ENCODE measurements at regions not wholly inside any gene's neighbourhood (a gene's known extent, or its start where the extent isn't known, plus 50 kb on each side); places are given as distances from the start of the nearest gene placed in this dataset.

DNA sequence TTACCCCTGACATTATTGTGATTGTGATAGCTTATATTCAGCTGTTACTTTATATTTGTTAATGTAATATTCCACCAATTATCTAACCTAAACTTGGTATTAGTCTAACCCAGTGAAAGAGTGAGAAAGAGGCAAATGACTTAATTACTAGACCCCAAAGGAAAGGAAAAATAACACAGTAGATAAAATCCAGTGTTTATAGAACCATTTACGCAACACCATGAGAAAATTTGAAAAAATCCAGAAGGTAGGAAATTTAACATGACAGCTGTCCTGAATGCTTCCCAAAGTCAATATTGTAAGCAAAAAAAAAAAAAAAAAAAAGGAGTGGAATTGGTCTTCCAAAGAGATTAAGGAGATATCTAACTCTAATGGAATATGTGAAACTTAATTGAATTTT, 741.5 kb upstream of the GHITM start:
- POLR2A ChIA-PET: no interaction called here
- no peaks in the 10 kb centered on the region for H3K9me2 ChIP-seq (ENCODE audit: insufficient read depth)
- peaks cover 14 to 17% of the 10 kb centered on the region in 2 experiments; a peak in 2 of 4 replicates for H3K9me3 ChIP-seq (ENCODE audit: control insufficient read depth in 1 of 2, insufficient read depth in 1 of 2, low read depth in 1 of 2, low read length in 2 of 2)
- H3K79me2 ChIP-seq (ENCODE audit: insufficient read depth, low read length): no peaks in the 10 kb centered on the region
- H4K20me1 ChIP-seq (ENCODE audit: insufficient read depth): no peaks in the 10 kb centered on the region
- BruUV-seq (replicated peaks): no TSS peak
- RAD21 ChIA-PET (ENCODE audit: low non-redundant PET in 1 of 2, low total read pairs in 2 of 2, uncharacterized antibody in 2 of 2, unreplicated experiment in 2 of 2): no interaction called here
- no peak for DNase-seq (ENCODE audit: low read depth, low spot score)
- no peak overlapping the region for H3K4me2 ChIP-seq (ENCODE audit: low read length)
- H3K9ac ChIP-seq (ENCODE audit: low read length): no peak overlapping the region
- CTCF ChIA-PET: no interaction called here
- no peaks in the 10 kb centered on the region for H3K27me3 ChIP-seq (ENCODE audit: insufficient read depth, low read length)
- H3K36me3 ChIP-seq (ENCODE audit: control insufficient read depth in 1 of 2, insufficient read depth in 2 of 2, low read length in 2 of 2): no peaks in the 10 kb centered on the region
- no peaks in the 10 kb centered on the region for H3K4me1 ChIP-seq (ENCODE audit: control insufficient read depth in 1 of 2, insufficient read depth in 2 of 2, low read length in 2 of 2)
- H3K4me3 ChIP-seq (replicated peaks in 1 of 2; ENCODE audit: low read depth in 1 of 2, low read length in 2 of 2): no peak overlapping the region
- TF ChIP-seq, protein P1, sequence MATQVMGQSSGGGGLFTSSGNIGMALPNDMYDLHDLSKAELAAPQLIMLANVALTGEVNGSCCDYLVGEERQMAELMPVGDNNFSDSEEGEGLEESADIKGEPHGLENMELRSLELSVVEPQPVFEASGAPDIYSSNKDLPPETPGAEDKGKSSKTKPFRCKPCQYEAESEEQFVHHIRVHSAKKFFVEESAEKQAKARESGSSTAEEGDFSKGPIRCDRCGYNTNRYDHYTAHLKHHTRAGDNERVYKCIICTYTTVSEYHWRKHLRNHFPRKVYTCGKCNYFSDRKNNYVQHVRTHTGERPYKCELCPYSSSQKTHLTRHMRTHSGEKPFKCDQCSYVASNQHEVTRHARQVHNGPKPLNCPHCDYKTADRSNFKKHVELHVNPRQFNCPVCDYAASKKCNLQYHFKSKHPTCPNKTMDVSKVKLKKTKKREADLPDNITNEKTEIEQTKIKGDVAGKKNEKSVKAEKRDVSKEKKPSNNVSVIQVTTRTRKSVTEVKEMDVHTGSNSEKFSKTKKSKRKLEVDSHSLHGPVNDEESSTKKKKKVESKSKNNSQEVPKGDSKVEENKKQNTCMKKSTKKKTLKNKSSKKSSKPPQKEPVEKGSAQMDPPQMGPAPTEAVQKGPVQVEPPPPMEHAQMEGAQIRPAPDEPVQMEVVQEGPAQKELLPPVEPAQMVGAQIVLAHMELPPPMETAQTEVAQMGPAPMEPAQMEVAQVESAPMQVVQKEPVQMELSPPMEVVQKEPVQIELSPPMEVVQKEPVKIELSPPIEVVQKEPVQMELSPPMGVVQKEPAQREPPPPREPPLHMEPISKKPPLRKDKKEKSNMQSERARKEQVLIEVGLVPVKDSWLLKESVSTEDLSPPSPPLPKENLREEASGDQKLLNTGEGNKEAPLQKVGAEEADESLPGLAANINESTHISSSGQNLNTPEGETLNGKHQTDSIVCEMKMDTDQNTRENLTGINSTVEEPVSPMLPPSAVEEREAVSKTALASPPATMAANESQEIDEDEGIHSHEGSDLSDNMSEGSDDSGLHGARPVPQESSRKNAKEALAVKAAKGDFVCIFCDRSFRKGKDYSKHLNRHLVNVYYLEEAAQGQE (IDR thresholded peaks at IDR 0.05; ENCODE audit: low read depth): no peak
- no peak for TF ChIP-seq YY1 (IDR thresholded peaks at IDR 0.05; ENCODE audit: extremely low read depth, insufficient replicate concordance, low read depth, low read length)
- no peak for TF ChIP-seq ZNF274 (IDR thresholded peaks at IDR 0.05; ENCODE audit: low read depth, low read length)
- TF ChIP-seq RAD21 (IDR thresholded peaks at IDR 0.05; ENCODE audit: low read depth): no peak
- no peak for TF ChIP-seq ELF1 (IDR thresholded peaks at IDR 0.05; ENCODE audit: borderline replicate concordance, low read depth)
- TF ChIP-seq, protein P2, sequence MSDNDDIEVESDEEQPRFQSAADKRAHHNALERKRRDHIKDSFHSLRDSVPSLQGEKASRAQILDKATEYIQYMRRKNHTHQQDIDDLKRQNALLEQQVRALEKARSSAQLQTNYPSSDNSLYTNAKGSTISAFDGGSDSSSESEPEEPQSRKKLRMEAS (IDR thresholded peaks at IDR 0.05): no peak
- no peak for TF ChIP-seq ZFX (IDR thresholded peaks at IDR 0.05)
- TF ChIP-seq EZH2phosphoT487 (IDR thresholded peaks at IDR 0.05; ENCODE audit: borderline replicate concordance): no peak
- TF ChIP-seq POLR2A (IDR thresholded peaks at IDR 0.05; ENCODE audit: borderline replicate concordance, extremely low read depth, insufficient read depth, insufficient read length): no peak
- no peak for TF ChIP-seq JUND (IDR thresholded peaks at IDR 0.05)
- TF ChIP-seq, protein P3, sequence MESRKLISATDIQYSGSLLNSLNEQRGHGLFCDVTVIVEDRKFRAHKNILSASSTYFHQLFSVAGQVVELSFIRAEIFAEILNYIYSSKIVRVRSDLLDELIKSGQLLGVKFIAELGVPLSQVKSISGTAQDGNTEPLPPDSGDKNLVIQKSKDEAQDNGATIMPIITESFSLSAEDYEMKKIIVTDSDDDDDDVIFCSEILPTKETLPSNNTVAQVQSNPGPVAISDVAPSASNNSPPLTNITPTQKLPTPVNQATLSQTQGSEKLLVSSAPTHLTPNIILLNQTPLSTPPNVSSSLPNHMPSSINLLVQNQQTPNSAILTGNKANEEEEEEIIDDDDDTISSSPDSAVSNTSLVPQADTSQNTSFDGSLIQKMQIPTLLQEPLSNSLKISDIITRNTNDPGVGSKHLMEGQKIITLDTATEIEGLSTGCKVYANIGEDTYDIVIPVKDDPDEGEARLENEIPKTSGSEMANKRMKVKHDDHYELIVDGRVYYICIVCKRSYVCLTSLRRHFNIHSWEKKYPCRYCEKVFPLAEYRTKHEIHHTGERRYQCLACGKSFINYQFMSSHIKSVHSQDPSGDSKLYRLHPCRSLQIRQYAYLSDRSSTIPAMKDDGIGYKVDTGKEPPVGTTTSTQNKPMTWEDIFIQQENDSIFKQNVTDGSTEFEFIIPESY (IDR thresholded peaks at IDR 0.05; ENCODE audit: extremely low read depth, insufficient replicate concordance, low read length): no peak
- TF ChIP-seq, protein P4, sequence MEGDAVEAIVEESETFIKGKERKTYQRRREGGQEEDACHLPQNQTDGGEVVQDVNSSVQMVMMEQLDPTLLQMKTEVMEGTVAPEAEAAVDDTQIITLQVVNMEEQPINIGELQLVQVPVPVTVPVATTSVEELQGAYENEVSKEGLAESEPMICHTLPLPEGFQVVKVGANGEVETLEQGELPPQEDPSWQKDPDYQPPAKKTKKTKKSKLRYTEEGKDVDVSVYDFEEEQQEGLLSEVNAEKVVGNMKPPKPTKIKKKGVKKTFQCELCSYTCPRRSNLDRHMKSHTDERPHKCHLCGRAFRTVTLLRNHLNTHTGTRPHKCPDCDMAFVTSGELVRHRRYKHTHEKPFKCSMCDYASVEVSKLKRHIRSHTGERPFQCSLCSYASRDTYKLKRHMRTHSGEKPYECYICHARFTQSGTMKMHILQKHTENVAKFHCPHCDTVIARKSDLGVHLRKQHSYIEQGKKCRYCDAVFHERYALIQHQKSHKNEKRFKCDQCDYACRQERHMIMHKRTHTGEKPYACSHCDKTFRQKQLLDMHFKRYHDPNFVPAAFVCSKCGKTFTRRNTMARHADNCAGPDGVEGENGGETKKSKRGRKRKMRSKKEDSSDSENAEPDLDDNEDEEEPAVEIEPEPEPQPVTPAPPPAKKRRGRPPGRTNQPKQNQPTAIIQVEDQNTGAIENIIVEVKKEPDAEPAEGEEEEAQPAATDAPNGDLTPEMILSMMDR (IDR thresholded peaks at IDR 0.05 in 2 of 3, conservative IDR thresholded peaks at IDR 0.05 in 1 of 3; ENCODE audit: borderline replicate concordance in 1 of 3, insufficient read depth in 1 of 3, low read depth in 2 of 3, low read length in 2 of 3): no peak
- TF ChIP-seq CBX3 (IDR thresholded peaks at IDR 0.05; ENCODE audit: low read depth): no peak
- no peak for TF ChIP-seq SIN3A (IDR thresholded peaks at IDR 0.05; ENCODE audit: low read depth)
- ATAC-seq: no peak
- intact Hi-C loops (cut with micrococcal nuclease): no loop called here
- H2AFZ ChIP-seq (ENCODE audit: low read depth, low read length, poor library complexity, severe bottlenecking): no peak overlapping the region
- no peak overlapping the region for H3K27ac ChIP-seq (ENCODE audit: low read depth, low read length)

Data from HCT116 (cell line).